Esophagus (tissue), 2 donors: ENCODE measurements at regions not wholly inside any gene's neighbourhood (a gene's known extent, or its start where the extent isn't known, plus 50 kb on each side); places are given as distances from the start of the nearest gene placed in this dataset.
"Not testable (repeated sequence)": the region's sequence is repeated elsewhere in the genome, so short reads cannot be mapped to it uniquely, and the experiment has no call there.

ENCODE experiments used
- H3K27ac ChIP-seq, 2 donors: one replicate each; pipeline ENCODE4 v1.5.1; 2013; ENCODE audit warnings: low read depth in 2 of 2, mild to moderate bottlenecking in 2 of 2, inconsistent platforms in 1 of 2, low read length in 1 of 2, moderate library complexity in 1 of 2
- H3K27me3 ChIP-seq, 2 donors: one replicate each; pipeline ENCODE4 v1.6.1; 2013; ENCODE audit warnings: low read length in 2 of 2, control low read depth in 1 of 2, mild to moderate bottlenecking in 1 of 2; ENCODE audit not compliant: insufficient read depth in 2 of 2, control insufficient read depth in 1 of 2
- H3K36me3 ChIP-seq, 2 donors: one replicate each; pipeline ENCODE4 v1.6.1; 2013; ENCODE audit warnings: low read length in 1 of 2; ENCODE audit not compliant: control insufficient read depth in 2 of 2, insufficient read depth in 2 of 2
- H3K4me1 ChIP-seq, 2 donors: one replicate each; pipeline ENCODE4 v1.6.1; 2013; ENCODE audit warnings: low read length in 1 of 2; ENCODE audit not compliant: control insufficient read depth in 2 of 2, insufficient read depth in 2 of 2
- H3K4me3 ChIP-seq, 2 donors: one replicate each; pipeline ENCODE4 v1.5.1; 2013; ENCODE audit warnings: low read length in 2 of 2, mild to moderate bottlenecking in 2 of 2, low read depth in 1 of 2, moderate library complexity in 1 of 2
- H3K9me3 ChIP-seq, 2 donors: one replicate each; pipeline ENCODE4 v1.6.1; 2013; ENCODE audit warnings: mild to moderate bottlenecking in 2 of 2, low read depth in 1 of 2, low read length in 1 of 2, moderate library complexity in 1 of 2; ENCODE audit not compliant: control insufficient read depth in 2 of 2, insufficient read depth in 1 of 2
- WGBS, 2 donors: extraction: QIAGEN DNeasy Blood & Tissue Kit; methylation state at CpG; one replicate each; pipeline ENCODE4 v1.1.7; 2013; 5-methylcytosine and 5-hydroxymethylcytosine counted together
- donor health status: healthy with polysubstance abuse.
- donor health status: Bipolar disorder and iron deficiency.

DNA sequence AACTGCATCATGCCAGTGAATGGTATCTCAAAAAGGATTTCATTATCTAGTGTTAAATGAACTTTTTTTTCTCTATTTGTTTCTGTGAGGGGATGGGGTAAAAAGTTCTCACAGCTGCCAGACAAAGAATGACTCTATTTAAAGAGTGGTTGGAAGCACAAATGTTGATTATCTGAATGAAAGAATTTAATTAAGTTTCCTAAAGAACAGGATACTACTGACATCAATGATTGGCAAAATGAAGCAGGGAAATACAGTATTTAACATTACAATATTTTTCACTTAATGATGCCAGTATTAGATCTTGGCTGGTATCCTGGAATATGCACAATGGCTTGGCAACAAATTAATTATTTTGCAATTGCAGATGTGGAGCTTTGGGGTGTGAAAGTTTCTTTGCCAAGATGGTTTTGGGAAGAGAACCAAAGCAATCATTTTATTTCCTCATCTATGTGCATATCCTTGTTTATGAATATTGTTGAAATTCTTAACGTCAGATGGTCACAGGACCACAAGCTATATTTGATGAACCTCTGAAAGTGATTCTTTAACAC lies 336.8 kb downstream of the ARL4A start:
- no peaks in the 10 kb centered on the region for H3K36me3 ChIP-seq
- WGBS, 2 donors, result 19 to 43% methylated on average over 1 of the region's 1 CpG
- no peak overlapping the region for H3K4me3 ChIP-seq
- no peak overlapping the region for H3K27ac ChIP-seq
- H3K9me3 ChIP-seq, result no peaks in the 10 kb centered on the region
- H3K4me1 ChIP-seq, result no peaks in the 10 kb centered on the region
- no peaks in the 10 kb centered on the region for H3K27me3 ChIP-seq

DNA sequence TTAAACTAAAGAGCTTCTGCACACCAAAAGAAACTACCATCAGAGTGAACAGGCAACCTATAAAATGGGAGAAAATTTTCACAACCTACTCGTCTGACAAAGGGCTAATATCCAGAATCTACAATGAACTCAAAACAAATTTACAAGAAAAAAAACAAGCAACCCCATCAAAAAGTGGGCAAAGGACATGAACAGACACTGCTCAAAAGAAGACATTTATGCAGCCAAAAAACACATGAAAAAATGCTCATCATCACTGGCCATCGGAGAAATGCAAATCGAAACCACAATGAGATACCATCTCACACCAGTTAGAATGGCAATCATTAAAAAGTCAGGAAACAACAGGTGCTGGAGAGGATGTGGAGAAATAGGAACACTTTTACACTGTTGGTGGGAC lies 337.6 kb downstream of the ARL4A start:
- H3K36me3 ChIP-seq, H3K4me1 ChIP-seq, H3K4me3 ChIP-seq, H3K9me3 ChIP-seq, H3K27ac ChIP-seq, H3K27me3 ChIP-seq: not testable (repeated sequence)
- 88 to 89% methylated on average over 3 of the region's 3 CpGs for WGBS, 2 donors

DNA sequence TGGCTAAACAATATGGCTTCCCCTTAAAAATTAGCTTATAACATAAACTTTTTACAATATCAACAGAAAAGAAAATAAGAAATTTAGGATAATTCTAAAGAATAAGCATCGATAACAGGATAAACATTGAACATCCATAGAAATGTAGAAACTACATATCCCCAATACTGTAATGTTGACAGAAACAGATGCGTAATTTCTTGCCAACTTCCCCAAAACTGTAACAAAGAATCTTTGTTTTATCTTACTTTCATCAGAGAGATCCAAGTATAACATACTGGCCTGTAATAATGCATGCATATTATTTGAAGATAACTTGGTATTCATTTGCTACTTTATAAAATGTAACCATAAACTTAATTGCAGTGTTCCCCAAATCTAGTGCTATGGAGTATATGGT lies 339.9 kb downstream of the ARL4A start:
- H3K4me3 ChIP-seq, result no peak overlapping the region
- H3K4me1 ChIP-seq, result no peaks in the 10 kb centered on the region
- no peaks in the 10 kb centered on the region for H3K27me3 ChIP-seq
- H3K27ac ChIP-seq, result no peak overlapping the region
- H3K9me3 ChIP-seq, result no peaks in the 10 kb centered on the region
- WGBS, 2 donors, result 85 to 89% methylated on average over 2 of the region's 2 CpGs
- H3K36me3 ChIP-seq, result no peaks in the 10 kb centered on the region

DNA sequence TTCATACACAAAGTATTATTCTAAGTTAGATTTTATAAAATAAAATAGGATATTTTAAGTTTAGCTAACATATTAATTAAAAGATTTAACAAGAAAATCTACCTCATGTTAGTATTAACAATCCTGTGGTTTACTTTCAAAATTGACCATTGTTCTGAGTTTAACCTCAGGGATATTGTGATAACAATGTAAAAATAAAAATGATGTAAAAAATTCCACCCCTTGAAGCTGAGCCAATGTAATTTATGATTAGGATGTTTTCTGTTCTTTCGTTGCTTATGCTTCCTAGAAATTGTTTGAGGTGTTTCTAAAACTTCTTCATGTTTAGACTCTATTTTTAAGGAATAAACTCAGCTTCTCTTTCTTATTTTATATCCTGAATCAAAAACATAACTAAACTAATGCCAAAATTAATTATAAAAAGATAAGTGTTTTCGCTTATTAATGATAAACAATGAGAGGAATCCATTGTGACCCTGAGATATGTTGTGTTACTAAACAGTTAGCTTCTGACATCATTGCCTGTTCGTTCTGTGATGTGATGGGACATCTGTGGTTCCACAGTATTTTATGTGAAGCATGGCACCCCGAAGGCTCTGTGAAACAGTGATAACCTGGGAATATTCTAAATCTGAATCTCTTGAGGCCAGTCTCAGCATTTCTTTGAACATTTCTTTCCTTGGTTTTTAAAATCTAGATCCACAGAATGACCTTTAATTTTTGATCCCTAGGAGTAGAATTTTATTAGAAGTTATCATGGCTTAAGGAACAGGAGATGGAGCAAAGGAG lies 340.8 kb downstream of the ARL4A start:
- Histone ChIP-seq H3K4me3 (no peak overlapping the region), H3K36me3 (no peaks in the 10 kb centered on the region), H3K27me3 (no peaks in the 10 kb centered on the region), H3K4me1 (no peaks in the 10 kb centered on the region), H3K27ac (no peak overlapping the region), H3K9me3 (no peaks in the 10 kb centered on the region)
- WGBS, 2 donors, result 60 to 65% methylated on average over 4 of the region's 4 CpGs

DNA sequence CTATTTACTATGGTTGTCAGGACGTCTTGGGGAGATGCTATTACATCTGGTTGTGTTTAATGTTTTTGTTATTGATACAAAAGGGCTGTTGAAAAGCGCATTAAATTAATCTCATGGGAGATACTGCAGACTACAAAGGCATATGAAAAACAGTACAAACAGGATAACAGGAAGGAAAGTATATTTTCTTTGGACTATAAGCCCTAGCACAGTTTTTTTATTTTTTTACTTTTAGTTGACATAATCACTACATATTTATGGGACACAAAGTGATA lies 341.3 kb downstream of the ARL4A start:
- WGBS, 2 donors, result 57 to 58% methylated on average over 2 of the region's 2 CpGs
- Histone ChIP-seq H3K36me3 (no peaks in the 10 kb centered on the region), H3K4me1 (no peaks in the 10 kb centered on the region), H3K27me3 (no peaks in the 10 kb centered on the region), H3K27ac (no peak overlapping the region), H3K9me3 (no peaks in the 10 kb centered on the region), H3K4me3 (no peak overlapping the region)

DNA sequence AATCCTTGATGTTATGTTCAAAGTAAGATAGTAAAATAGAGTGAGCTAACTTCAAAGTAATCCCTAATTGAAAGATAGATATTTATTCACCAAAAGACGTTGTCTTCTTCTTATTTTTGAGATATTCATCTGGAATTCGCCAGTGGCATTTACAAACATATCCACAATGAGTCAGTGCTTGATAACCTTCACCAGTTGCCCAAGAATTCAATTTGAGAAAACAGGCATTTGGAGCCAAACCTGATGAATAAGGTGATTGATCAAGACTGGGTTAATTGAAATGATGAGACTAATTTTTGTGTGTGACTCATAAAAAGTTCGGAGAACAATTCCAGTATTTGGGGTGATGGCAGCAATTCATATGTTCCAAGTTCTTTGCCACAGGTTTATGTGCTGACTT lies 344.0 kb downstream of the ARL4A start:
- WGBS, 2 donors, result 51 to 63% methylated on average over 3 of the region's 3 CpGs
- Histone ChIP-seq H3K36me3 (no peaks in the 10 kb centered on the region), H3K27ac (no peak overlapping the region), H3K4me1 (no peaks in the 10 kb centered on the region), H3K4me3 (no peak overlapping the region), H3K9me3 (peaks cover 0 to 4% of the 10 kb centered on the region in 2 donors), H3K27me3 (no peaks in the 10 kb centered on the region)

DNA sequence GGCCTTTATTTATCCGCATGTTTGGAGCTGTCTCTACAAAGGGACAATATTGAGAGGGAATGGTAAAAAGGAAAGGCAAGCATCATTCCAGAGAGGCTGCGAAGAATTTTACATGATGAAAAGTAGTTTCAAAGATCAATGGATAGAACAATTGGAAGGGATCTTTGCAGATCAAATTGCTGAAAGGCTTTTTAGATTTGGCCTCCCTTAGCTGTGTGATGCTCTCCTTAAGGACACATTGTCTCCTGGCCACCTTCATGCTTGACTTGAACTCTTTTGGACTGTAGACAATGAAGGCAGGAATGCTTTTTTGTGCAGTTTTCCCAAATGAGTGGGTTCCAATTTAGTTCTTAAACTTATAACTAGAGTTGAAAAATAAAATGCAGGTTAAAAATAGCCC lies 344.7 kb downstream of the ARL4A start:
- H3K27ac ChIP-seq, result no peak overlapping the region
- H3K4me1 ChIP-seq, result no peaks in the 10 kb centered on the region
- H3K36me3 ChIP-seq, result no peaks in the 10 kb centered on the region
- 76 to 88% methylated on average over 2 of the region's 2 CpGs for WGBS, 2 donors
- peaks cover 0 to 4% of the 10 kb centered on the region in 2 donors for H3K9me3 ChIP-seq
- H3K27me3 ChIP-seq, result no peaks in the 10 kb centered on the region
- no peak overlapping the region for H3K4me3 ChIP-seq

DNA sequence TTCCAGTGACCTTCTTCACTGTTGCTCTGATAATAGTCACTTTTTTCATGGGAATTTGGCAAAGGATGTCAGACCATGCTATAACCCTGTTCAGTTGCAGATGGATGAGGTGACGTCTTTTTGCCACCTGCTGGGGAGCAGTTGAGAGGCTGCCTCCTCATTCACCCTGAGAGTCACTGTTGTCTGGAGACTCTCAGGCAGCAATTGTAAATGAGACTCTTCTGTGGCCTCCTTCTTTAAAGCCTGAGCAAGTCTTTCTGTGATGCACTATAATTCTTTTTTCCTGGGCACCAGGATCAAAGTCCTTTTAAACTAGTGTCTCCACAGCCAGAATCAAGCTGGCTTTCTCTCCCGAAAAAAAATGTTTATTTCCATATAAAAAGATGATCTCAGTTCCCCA lies 345.1 kb downstream of the ARL4A start:
- H3K27me3 ChIP-seq, result no peaks in the 10 kb centered on the region
- peaks cover 0 to 4% of the 10 kb centered on the region in 2 donors for H3K9me3 ChIP-seq
- H3K36me3 ChIP-seq, result no peaks in the 10 kb centered on the region
- no peak overlapping the region for H3K27ac ChIP-seq
- no peaks in the 10 kb centered on the region for H3K4me1 ChIP-seq
- H3K4me3 ChIP-seq, result no peak overlapping the region
- WGBS, 2 donors, result 36 to 49% methylated on average over 2 of the region's 2 CpGs

DNA sequence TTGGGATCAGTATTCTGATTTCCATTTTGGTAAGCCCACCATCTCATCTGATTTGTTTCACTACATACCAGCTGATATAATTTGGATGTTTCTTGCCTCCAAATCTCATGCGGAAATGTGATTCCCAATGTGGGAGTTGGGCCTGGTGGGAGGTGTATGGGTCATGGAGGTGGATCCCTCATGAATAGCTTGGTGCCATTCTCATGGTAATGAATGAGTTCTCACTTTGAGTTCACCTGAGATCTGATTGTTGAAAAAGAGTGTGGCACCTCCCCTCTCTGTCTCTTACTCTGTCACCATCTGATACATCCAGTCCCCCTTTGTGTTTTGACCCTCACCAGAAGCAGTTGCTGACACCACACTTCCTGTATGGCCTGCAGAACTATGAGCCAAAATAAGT lies 347.3 kb downstream of the ARL4A start:
- WGBS, 2 donors, result 99 to 100% methylated on average over 1 of the region's 1 CpG
- Histone ChIP-seq H3K4me3 (no peak overlapping the region), H3K36me3 (no peaks in the 10 kb centered on the region), H3K27ac (no peak overlapping the region), H3K4me1 (no peaks in the 10 kb centered on the region), H3K9me3 (peaks cover 0 to 4% of the 10 kb centered on the region in 2 donors), H3K27me3 (no peaks in the 10 kb centered on the region)

DNA sequence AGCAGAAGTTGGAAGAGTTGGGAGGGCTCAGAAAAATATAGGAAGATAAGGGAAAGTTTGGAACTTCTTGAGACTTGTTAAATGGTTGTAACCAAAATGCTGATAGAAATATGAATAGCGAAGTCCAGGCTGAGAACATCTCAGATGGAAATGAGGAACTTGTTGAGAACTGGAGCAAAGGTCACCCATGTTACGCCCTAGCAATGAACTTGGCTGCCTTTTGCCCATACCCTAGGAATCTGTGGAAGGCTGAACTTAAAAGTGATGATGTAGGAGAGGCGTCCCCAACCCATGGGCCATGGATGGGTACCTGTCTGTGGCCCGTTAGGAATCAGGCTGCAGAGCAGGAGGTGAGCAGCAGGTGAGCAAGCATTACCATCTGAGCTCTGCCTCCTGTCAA lies 347.8 kb downstream of the ARL4A start:
- Histone ChIP-seq H3K9me3 (peaks cover 0 to 4% of the 10 kb centered on the region in 2 donors), H3K4me1 (no peaks in the 10 kb centered on the region), H3K27ac (no peak overlapping the region), H3K36me3 (no peaks in the 10 kb centered on the region), H3K27me3 (no peaks in the 10 kb centered on the region), H3K4me3 (no peak overlapping the region)
- WGBS, 2 donors, result 88 to 92% methylated on average over 4 of the region's 4 CpGs
